Stimulated activated naive CD8-positive, alpha-beta T cell treated with anti-CD3 and anti-CD28 coated beads, Interleukin-15, Interleukin-2, amounts not matched to agents 100 ng/mL and 50 ng/mL, for 24 hours (primary cell): ENCODE measurements at regions not wholly inside any gene's neighbourhood (a gene's known extent, or its start where the extent isn't known, plus 50 kb on each side); places are given as distances from the start of the nearest gene placed in this dataset.
"Not testable (repeated sequence)": the region's sequence is repeated elsewhere in the genome, so short reads cannot be mapped to it uniquely, and the experiment has no call there.

Experiments
- H3K27ac Mint-ChIP-seq: one replicate; pipeline ENCODE4 v1.8.0; 2021; ENCODE audit warnings: mild to moderate bottlenecking, mixed read lengths
- H3K27me3 Mint-ChIP-seq: one replicate; pipeline ENCODE4 v1.8.0; 2021; ENCODE audit warnings: mixed read lengths
- H3K36me3 Mint-ChIP-seq: one replicate; pipeline ENCODE4 v1.8.0; 2021; ENCODE audit warnings: low read depth, mixed read lengths
- H3K4me1 Mint-ChIP-seq: one replicate; pipeline ENCODE4 v1.8.0; 2021; ENCODE audit warnings: low read depth, mixed read lengths
- H3K4me3 Mint-ChIP-seq: one replicate; pipeline ENCODE4 v1.8.0; 2021; ENCODE audit warnings: mild to moderate bottlenecking, mixed read lengths
- H3K9me3 Mint-ChIP-seq: one replicate; pipeline ENCODE4 v1.8.0; 2021; ENCODE audit warnings: mixed read lengths

- Mint-ChIP-seq H3K27me3 (peaks cover 8% of the 10 kb centered on the region), H3K4me1 (no peaks in the 10 kb centered on the region), H3K9me3 (no peaks in the 10 kb centered on the region), H3K4me3 (no peak overlapping the region), H3K27ac (no peak overlapping the region), H3K36me3 (no peaks in the 10 kb centered on the region)
Observed at GRCh38 chr22:44573451-44573850, 75.4 kb upstream of the RTL6 start.

GRCh38 chr22:44572414-44573207 lies 74.6 kb upstream of the RTL6 start:
- no peaks in the 10 kb centered on the region for H3K36me3 Mint-ChIP-seq
- H3K4me3 Mint-ChIP-seq: no peak overlapping the region
- peaks cover 8% of the 10 kb centered on the region for H3K27me3 Mint-ChIP-seq
- H3K9me3 Mint-ChIP-seq: no peaks in the 10 kb centered on the region
- H3K27ac Mint-ChIP-seq: no peak overlapping the region
- peaks cover 3% of the 10 kb centered on the region for H3K4me1 Mint-ChIP-seq

DNA sequence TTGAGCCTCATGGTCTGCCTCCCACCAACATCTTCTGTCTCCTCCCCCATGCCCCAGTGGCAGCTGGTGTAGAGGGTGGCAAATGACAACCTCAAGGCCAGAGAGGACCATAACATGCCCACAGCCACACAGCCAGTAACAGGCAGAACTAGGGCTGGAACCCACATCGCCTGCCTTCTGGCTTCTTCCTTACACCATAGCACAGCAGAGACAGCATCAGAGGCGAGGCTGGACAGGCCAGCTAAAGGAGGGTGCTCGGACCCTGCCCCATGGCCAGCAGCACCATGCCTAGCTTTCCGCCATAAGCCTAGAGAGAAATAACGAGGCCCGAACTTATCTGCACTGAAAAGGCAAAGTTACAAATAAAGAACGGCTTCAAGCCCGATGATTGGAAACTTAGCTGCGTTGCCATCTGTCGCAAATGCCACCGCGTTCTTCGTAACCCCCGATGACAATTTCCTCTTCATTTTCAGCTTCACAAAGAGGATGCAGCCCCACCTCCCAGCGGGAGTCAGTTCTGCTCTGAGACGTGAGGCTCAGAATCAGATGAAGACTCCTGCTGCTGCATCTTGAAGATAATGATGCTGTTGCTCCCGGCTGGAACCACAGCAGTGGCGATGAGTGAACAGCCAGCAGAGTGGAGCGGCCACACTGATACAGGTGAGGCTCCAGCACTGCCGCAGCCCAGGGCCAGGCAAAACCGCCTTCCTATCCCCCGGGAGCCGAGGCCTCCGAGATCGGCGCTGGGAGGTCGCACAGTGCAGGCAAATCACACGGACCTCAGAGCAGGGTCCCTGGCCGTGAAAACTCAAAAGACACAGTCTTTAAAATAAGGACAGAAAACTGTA lies 73.8 kb upstream of the RTL6 start:
- Mint-ChIP-seq H3K4me1 (peaks cover 3% of the 10 kb centered on the region), H3K36me3 (no peaks in the 10 kb centered on the region), H3K27ac (no peak overlapping the region), H3K27me3 (peaks cover 8% of the 10 kb centered on the region), H3K9me3 (no peaks in the 10 kb centered on the region), H3K4me3 (no peak overlapping the region)

GRCh38 chr22:44570476-44571445 lies 72.7 kb upstream of the RTL6 start:
- Mint-ChIP-seq H3K27ac (no peak overlapping the region), H3K9me3 (no peaks in the 10 kb centered on the region), H3K27me3 (peaks cover 4% of the 10 kb centered on the region), H3K4me1 (peaks cover 3% of the 10 kb centered on the region), H3K36me3 (no peaks in the 10 kb centered on the region), H3K4me3 (no peak overlapping the region)

DNA sequence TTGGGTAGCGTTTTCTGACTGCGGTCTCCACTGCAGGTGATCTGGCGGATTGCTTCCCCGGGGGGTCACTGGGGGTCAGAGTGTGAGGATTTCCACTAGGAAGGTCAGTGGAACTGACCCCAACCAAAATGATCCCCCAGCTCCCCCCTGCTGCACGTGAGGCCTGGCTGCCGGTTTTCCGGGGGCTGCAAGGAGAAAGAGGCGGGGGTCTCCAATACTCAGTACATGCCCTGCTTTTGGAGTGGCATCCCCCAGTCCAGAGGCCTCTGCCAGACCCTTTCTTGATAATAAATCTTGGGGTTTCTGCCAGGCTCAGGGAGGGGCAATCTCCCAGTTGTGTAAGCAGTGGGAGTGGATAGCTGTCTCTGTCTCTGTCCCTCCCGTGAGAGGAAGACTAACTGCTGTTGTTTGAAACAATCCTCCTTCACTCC lies 71.5 kb upstream of the RTL6 start:
- H3K4me1 Mint-ChIP-seq: peaks cover 3% of the 10 kb centered on the region
- H3K36me3 Mint-ChIP-seq: no peaks in the 10 kb centered on the region
- peaks cover 4% of the 10 kb centered on the region for H3K27me3 Mint-ChIP-seq
- no peak overlapping the region for H3K4me3 Mint-ChIP-seq
- H3K27ac Mint-ChIP-seq: no peak overlapping the region
- peaks cover under 1% of the 10 kb centered on the region for H3K9me3 Mint-ChIP-seq

DNA sequence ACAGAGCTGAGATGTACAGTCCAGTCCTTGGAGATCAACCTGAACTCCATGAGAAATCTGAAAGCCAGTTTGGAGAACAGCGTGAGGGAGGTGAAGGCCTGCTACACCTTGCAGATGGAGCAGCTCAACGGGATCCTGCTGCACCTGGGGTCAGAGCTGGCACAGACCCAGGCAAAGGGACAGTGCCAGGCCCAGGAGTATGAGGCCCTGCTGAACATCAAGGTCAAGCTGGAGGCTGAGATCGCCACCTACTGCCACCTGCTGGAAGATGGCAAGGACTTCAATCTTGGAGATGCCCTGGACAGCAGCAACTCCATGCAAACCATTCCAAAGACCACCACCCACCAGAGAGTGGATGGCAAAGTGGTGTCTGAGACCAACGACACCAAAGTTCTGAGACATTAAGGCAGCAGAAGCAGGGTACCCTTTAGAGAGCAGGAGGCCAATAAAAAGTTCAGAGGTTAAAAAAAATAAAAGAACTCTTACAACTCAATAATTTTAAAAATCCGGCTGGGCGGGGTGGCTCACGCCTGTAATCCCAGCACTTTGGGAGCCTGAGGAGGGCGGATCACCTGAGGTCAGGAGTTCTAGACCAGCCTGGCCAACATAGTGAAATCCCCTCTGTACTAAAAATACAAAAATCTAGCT lies 69.9 kb upstream of the RTL6 start:
- peaks cover 3% of the 10 kb centered on the region for H3K4me1 Mint-ChIP-seq

DNA sequence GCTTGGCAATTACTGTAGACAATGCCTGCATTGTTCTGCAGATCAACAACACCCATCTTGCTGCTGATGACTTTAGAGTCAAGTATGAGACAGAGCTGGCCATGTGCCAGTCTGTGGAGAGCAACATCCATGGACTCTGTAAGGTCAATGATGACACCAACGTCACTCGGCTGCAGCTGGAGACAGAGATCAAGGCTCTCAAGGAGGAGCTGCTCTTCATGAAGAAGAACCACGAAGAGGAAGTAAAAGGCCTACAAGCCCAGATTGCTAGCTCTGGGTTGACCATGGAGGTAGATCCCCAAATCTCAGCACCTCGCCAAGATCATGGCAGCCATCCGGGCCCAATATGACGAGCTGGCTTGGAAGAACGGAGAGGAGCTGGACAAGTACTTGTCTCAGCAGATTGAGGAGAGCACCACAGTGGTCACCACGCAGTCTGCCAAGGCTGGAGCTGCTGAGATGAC lies 69.4 kb upstream of the RTL6 start:
- H3K4me3 Mint-ChIP-seq, H3K9me3 Mint-ChIP-seq, H3K4me1 Mint-ChIP-seq, H3K27me3 Mint-ChIP-seq, H3K27ac Mint-ChIP-seq, H3K36me3 Mint-ChIP-seq: not testable (repeated sequence)

More for the DNA sequence above, 69.9 kb upstream of the RTL6 start:
- no peak overlapping the region for H3K27ac Mint-ChIP-seq
- no peaks in the 10 kb centered on the region for H3K36me3 Mint-ChIP-seq
- H3K4me3 Mint-ChIP-seq: no peak overlapping the region
- H3K27me3 Mint-ChIP-seq: peaks cover 4% of the 10 kb centered on the region
- peaks cover 5% of the 10 kb centered on the region for H3K9me3 Mint-ChIP-seq

DNA sequence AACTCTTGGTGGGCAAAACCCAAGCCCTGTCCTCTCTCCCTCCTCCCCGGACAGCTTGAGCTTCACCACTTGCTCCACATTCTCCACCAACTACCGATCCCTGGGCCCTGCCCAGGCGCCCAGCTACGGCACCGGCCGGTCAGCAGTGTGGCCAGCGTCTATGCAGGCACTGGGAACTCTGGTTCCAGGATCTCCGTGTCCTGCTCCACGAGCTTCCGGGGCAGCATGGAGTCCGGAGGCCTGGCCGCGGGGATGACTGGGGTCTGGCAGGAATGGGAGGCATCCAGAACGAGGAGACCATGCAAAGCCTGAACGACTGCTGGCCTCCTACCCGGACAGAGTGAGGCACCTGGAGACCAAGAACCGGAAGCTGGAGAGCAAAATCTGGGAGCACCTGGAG lies 68.9 kb upstream of the RTL6 start:
- Mint-ChIP-seq H3K36me3 (no peaks in the 10 kb centered on the region), H3K27ac (no peak overlapping the region), H3K27me3 (peaks cover 4% of the 10 kb centered on the region), H3K4me1 (peaks cover 3% of the 10 kb centered on the region), H3K9me3 (peaks cover 5% of the 10 kb centered on the region), H3K4me3 (no peak overlapping the region)

- not testable (repeated sequence) for H3K4me1 Mint-ChIP-seq, H3K4me3 Mint-ChIP-seq, H3K9me3 Mint-ChIP-seq, H3K36me3 Mint-ChIP-seq, H3K27ac Mint-ChIP-seq, H3K27me3 Mint-ChIP-seq
Observed at GRCh38 chr22:44562651-44563050, 64.6 kb upstream of the RTL6 start.

GRCh38 chr22:44561139-44561840 lies 63.3 kb upstream of the RTL6 start:
- H3K9me3 Mint-ChIP-seq: peaks cover 5% of the 10 kb centered on the region
- H3K27me3 Mint-ChIP-seq: peaks cover 7% of the 10 kb centered on the region
- no peak overlapping the region for H3K27ac Mint-ChIP-seq
- no peak overlapping the region for H3K4me3 Mint-ChIP-seq
- H3K36me3 Mint-ChIP-seq: no peaks in the 10 kb centered on the region
- no peaks in the 10 kb centered on the region for H3K4me1 Mint-ChIP-seq

DNA sequence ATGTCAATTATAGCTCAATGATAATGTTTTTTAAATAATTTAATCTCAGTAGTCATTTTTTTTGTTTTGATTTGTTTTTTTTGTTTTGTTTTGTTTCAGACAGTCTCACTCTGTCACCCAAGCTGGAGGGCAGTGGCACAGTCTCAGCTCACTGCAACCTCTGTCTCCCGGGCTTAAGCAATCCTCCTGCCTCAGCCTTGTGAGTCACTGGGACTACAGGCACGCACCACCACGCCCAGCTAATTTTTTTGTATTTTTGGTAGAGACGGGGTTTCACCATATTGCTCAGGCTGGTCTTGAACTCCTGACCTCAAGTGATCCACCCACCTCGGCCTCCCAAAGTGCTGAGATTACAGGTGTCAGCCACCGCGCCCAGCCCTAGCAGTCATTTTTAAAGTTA lies 60.6 kb upstream of the RTL6 start:
- H3K9me3 Mint-ChIP-seq, H3K4me1 Mint-ChIP-seq, H3K27ac Mint-ChIP-seq, H3K36me3 Mint-ChIP-seq, H3K4me3 Mint-ChIP-seq: not testable (repeated sequence)
- H3K27me3 Mint-ChIP-seq: peaks cover 20% of the 10 kb centered on the region

GRCh38 chr22:44557872-44558271 lies 59.8 kb upstream of the RTL6 start:
- peaks cover 20% of the 10 kb centered on the region for H3K27me3 Mint-ChIP-seq
- not testable (repeated sequence) for H3K9me3 Mint-ChIP-seq

DNA sequence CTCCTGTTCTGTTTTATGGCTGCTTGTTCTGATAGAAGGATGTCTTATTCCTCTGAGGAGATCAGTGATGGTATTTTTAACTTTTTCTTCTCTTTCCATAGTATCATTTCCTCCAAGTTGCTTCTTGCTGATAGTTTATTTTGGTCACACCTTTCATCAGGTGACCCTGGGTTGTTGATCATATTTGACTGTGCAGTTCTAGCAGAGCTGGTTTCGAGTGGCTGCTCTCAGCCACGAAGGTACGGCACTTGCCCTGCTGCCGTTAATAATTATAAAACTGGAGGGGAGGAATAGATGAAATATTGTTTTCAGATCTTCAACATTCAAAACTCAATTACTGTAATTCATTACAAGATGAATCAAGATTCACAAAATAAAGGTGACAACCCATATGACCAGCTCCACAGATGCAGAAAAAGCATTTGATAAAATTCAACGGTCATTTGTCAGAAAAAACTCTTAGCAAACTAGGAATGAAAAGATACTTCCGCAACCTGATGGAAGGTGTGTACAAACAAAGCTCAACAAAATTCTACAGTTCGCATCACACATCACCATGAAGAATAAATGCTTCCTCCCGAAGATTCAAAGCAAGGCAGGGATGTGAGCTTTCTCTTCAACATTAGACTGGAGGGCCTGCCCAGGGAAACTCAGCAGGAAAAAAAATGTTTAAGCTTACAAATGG lies 59.2 kb upstream of the RTL6 start:
- no peaks in the 10 kb centered on the region for H3K9me3 Mint-ChIP-seq
- peaks cover 20% of the 10 kb centered on the region for H3K27me3 Mint-ChIP-seq
- H3K4me1 Mint-ChIP-seq: no peaks in the 10 kb centered on the region
- H3K4me3 Mint-ChIP-seq: no peak overlapping the region
- H3K36me3 Mint-ChIP-seq: no peaks in the 10 kb centered on the region
- H3K27ac Mint-ChIP-seq: no peak overlapping the region

More at GRCh38 chr22:44557872-44558271, 59.8 kb upstream of the RTL6 start:
- not testable (repeated sequence) for H3K27ac Mint-ChIP-seq, H3K36me3 Mint-ChIP-seq, H3K4me3 Mint-ChIP-seq, H3K4me1 Mint-ChIP-seq
